Type B pancreatic cell (in vitro differentiated cells): ENCODE measurements at regions not wholly inside any gene's neighbourhood (a gene's known extent, or its start where the extent isn't known, plus 50 kb on each side); places are given as distances from the start of the nearest gene placed in this dataset.

Experiments
- DNase-seq: peaks from one replicate; pipeline ENCODE4 v3.0.0; 2021; ENCODE audit warnings: mixed read lengths; ENCODE audit not compliant: unreplicated experiment; ENCODE audit errors: extremely low spot score
- H3K27ac Mint-ChIP-seq: 2 replicates; pipeline ENCODE4 v1.8.0; 2021; ENCODE audit warnings: mild to moderate bottlenecking, mixed read lengths
- H3K27me3 Mint-ChIP-seq: 2 replicates; pipeline ENCODE4 v1.8.0; 2021; ENCODE audit warnings: mixed read lengths
- H3K36me3 Mint-ChIP-seq: 2 replicates; pipeline ENCODE4 v1.8.0; 2021; ENCODE audit warnings: mixed read lengths
- H3K4me1 Mint-ChIP-seq: one replicate; pipeline ENCODE4 v1.8.0; 2021; ENCODE audit warnings: mixed read lengths; ENCODE audit not compliant: unreplicated experiment
- H3K4me3 Mint-ChIP-seq: 2 replicates; pipeline ENCODE4 v1.8.0; 2021; ENCODE audit warnings: mild to moderate bottlenecking, mixed read lengths
- H3K9me3 Mint-ChIP-seq: 2 replicates; pipeline ENCODE4 v1.8.0; 2021; ENCODE audit warnings: mixed read lengths
- TF ChIP-seq, protein P1 (sequence below): fragments of 200-600 bp; sonication (generic); conservative IDR thresholded peaks from 2 replicates; pipeline ENCODE4 v1.5.0; 2021; ENCODE audit warnings: antibody characterized with exemption, mild to moderate bottlenecking

DNA sequence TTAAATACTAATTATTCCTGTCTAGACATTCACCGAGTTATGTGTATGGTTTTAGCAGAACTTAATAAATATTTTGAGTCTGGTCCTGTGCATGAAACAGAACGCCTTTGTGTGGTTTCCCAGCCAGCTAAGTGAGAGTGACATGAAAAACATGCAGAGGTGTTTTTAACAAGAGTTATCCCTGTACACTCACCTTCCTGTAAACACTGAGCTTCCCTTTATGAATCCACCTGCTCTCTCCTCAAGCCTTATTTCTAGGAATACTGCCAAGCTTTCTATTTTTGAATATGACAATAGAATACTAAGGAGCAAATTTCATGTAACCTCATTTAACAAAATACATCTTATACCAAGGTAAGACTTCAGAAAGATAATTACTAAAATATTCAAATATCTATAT, 270.3 kb upstream of the CTSO start:
- DNase-seq: no peak
- H3K27me3 Mint-ChIP-seq: no peaks in the 10 kb centered on the region
- TF ChIP-seq, protein P1, sequence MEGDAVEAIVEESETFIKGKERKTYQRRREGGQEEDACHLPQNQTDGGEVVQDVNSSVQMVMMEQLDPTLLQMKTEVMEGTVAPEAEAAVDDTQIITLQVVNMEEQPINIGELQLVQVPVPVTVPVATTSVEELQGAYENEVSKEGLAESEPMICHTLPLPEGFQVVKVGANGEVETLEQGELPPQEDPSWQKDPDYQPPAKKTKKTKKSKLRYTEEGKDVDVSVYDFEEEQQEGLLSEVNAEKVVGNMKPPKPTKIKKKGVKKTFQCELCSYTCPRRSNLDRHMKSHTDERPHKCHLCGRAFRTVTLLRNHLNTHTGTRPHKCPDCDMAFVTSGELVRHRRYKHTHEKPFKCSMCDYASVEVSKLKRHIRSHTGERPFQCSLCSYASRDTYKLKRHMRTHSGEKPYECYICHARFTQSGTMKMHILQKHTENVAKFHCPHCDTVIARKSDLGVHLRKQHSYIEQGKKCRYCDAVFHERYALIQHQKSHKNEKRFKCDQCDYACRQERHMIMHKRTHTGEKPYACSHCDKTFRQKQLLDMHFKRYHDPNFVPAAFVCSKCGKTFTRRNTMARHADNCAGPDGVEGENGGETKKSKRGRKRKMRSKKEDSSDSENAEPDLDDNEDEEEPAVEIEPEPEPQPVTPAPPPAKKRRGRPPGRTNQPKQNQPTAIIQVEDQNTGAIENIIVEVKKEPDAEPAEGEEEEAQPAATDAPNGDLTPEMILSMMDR: no peak
- no peaks in the 10 kb centered on the region for H3K36me3 Mint-ChIP-seq
- no peak overlapping the region for H3K4me3 Mint-ChIP-seq
- no peaks in the 10 kb centered on the region for H3K4me1 Mint-ChIP-seq
- no peak overlapping the region for H3K27ac Mint-ChIP-seq
- peaks cover 10% of the 10 kb centered on the region for H3K9me3 Mint-ChIP-seq

DNA sequence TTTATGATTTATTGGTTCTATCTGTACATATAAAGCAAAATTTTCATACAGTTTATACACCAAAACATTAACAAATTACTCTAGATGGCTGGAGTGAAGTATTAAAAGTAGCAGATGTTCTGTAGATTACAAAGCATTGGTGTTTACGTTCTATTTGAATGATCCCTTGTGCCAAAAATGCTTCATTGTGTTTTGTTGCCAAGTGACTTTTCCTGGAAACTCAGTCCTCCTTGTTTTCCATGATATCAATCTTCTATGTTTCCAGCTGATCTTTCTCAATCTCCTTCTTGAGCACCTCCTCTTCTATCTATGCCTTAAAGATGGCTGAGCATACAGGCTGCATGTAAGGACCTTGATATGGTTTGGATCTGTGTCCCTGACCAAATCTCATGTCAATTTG, 263.6 kb upstream of the CTSO start:
- Mint-ChIP-seq H3K36me3 (no peaks in the 10 kb centered on the region), H3K4me3 (no peak overlapping the region), H3K9me3 (peaks cover 10% of the 10 kb centered on the region), H3K27me3 (no peaks in the 10 kb centered on the region), H3K27ac (no peak overlapping the region), H3K4me1 (no peaks in the 10 kb centered on the region)
- DNase-seq: no peak
- TF ChIP-seq, protein P1: no peak

DNA sequence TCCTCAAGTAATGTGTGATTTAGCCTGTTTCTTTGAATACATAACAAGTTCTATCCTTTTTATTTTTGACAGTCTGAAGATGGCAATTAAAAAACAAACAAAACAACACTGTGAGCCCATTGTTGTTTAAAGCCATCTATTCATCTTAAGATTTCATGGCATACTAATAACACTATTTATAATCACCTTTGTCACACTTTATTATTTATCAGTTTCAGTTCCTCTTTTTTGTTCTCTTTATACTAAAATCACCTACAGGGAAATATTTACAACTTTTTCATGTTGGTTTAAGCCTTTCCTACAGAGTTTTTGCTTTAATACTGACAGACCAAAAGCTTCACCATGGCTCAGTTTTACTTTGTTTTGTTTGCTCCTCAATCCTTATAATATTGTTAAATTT, 247.4 kb upstream of the CTSO start:
- H3K4me1 Mint-ChIP-seq: no peaks in the 10 kb centered on the region
- no peak overlapping the region for H3K27ac Mint-ChIP-seq
- H3K4me3 Mint-ChIP-seq: no peak overlapping the region
- no peak for DNase-seq
- no peaks in the 10 kb centered on the region for H3K27me3 Mint-ChIP-seq
- peaks cover 13% of the 10 kb centered on the region for H3K9me3 Mint-ChIP-seq
- TF ChIP-seq, protein P1: no peak
- H3K36me3 Mint-ChIP-seq: no peaks in the 10 kb centered on the region

DNA sequence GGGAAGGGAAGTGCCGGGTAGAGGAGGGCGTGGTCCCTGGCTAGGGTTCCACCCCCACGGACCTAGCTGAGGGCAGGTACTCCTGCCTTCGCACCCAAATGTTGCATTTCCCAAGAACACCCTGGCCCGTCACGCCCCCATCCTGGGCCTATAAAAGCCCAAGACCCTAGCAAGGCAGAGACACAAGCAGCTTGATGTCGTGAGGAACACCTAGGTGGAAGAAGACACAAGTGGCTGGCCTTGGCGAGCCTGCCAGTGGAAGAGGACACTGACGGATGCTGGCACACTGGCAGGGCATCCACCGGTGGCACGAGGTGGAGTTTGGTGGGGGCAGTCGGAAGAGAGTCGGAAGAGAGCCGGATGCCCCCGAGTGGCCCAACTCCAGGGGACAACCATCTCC, 244.8 kb upstream of the CTSO start:
- Mint-ChIP-seq H3K27me3 (no peaks in the 10 kb centered on the region), H3K4me3 (no peak overlapping the region), H3K4me1 (peaks cover 4% of the 10 kb centered on the region), H3K9me3 (peaks cover 13% of the 10 kb centered on the region), H3K36me3 (no peaks in the 10 kb centered on the region), H3K27ac (no peak overlapping the region)
- DNase-seq: no peak
- TF ChIP-seq, protein P1: no peak

DNA sequence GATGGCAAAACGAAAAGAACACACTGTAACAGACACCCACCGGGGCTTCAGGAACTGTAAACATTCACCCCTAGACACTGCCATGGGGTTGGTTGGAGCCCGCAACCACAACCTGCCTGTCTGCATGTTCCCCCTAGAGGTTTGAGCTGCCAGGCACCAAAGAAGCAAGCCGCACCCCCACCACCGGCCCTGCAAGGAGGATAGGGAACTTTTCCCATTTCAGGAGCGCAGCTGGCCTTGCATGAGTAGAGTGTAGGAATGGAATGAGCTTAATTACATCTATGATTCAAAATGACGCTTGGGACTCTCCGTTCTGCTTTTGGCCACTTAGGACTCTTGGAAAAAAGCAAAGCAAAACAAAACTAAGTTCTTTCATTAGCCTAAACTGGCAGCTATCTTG, 243.6 kb upstream of the CTSO start:
- DNase-seq: no peak
- H3K4me1 Mint-ChIP-seq: peaks cover 15% of the 10 kb centered on the region
- TF ChIP-seq, protein P1: no peak

DNA sequence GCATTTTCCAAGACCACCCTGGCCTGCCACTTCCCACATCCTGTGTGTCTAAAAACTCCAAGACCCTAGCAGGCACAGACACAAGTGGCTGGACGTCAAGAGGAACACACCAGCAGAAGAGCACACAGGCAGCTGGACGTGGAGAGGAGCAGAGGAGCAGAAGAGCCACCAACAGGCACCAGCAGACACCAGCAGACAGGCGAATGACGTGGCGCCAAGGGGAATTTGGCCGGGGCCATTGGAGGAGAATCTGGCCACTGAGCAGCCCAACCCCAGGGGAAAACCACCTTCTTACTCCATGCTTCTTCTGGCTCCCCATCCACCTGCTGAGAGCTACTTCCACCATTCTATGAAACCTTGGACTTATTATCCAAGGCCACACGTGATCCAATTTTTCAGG, 243.1 kb upstream of the CTSO start:
- no peaks in the 10 kb centered on the region for H3K27me3 Mint-ChIP-seq
- TF ChIP-seq, protein P1: no peak
- no peaks in the 10 kb centered on the region for H3K36me3 Mint-ChIP-seq
- H3K4me1 Mint-ChIP-seq: peaks cover 16% of the 10 kb centered on the region
- H3K4me3 Mint-ChIP-seq: no peak overlapping the region
- H3K27ac Mint-ChIP-seq: no peak overlapping the region
- no peak for DNase-seq
- H3K9me3 Mint-ChIP-seq: peaks cover 13% of the 10 kb centered on the region

More for the DNA sequence above, 243.6 kb upstream of the CTSO start:
- peaks cover 13% of the 10 kb centered on the region for H3K9me3 Mint-ChIP-seq
- no peak overlapping the region for H3K4me3 Mint-ChIP-seq
- no peaks in the 10 kb centered on the region for H3K27me3 Mint-ChIP-seq
- no peaks in the 10 kb centered on the region for H3K36me3 Mint-ChIP-seq
- no peak overlapping the region for H3K27ac Mint-ChIP-seq
